Osteocyte (in vitro differentiated cells): ENCODE measurements at regions not wholly inside any gene's neighbourhood (a gene's known extent, or its start where the extent isn't known, plus 50 kb on each side); places are given as distances from the start of the nearest gene placed in this dataset.

Experiments used
- DNase-seq: peaks from one replicate; pipeline ENCODE4 v3.0.0; 2021; ENCODE audit warnings: mixed read lengths; ENCODE audit not compliant: unreplicated experiment; ENCODE audit errors: extremely low spot score
- H3K27ac Mint-ChIP-seq: one replicate; pipeline ENCODE4 v1.8.0; 2021; ENCODE audit warnings: mild to moderate bottlenecking, mixed read lengths; ENCODE audit not compliant: unreplicated experiment
- H3K27me3 Mint-ChIP-seq: one replicate; pipeline ENCODE4 v1.8.0; 2021; ENCODE audit warnings: mixed read lengths; ENCODE audit not compliant: unreplicated experiment
- H3K36me3 Mint-ChIP-seq: one replicate; pipeline ENCODE4 v1.8.0; 2021; ENCODE audit warnings: mixed read lengths; ENCODE audit not compliant: unreplicated experiment
- H3K4me1 Mint-ChIP-seq: one replicate; pipeline ENCODE4 v1.8.0; 2021; ENCODE audit warnings: mixed read lengths; ENCODE audit not compliant: unreplicated experiment
- H3K4me3 Mint-ChIP-seq: one replicate; pipeline ENCODE4 v1.8.0; 2021; ENCODE audit warnings: mild to moderate bottlenecking, moderate library complexity, mixed read lengths; ENCODE audit not compliant: unreplicated experiment
- H3K9me3 Mint-ChIP-seq: one replicate; pipeline ENCODE4 v1.8.0; 2021; ENCODE audit warnings: mixed read lengths; ENCODE audit not compliant: unreplicated experiment
- TF ChIP-seq, protein P1 (sequence below): fragments of 200-600 bp; sonication (generic); IDR thresholded peaks from 2 replicates; pipeline ENCODE4 v1.5.0; 2021; ENCODE audit warnings: antibody characterized with exemption, mild to moderate bottlenecking, moderate library complexity

DNA sequence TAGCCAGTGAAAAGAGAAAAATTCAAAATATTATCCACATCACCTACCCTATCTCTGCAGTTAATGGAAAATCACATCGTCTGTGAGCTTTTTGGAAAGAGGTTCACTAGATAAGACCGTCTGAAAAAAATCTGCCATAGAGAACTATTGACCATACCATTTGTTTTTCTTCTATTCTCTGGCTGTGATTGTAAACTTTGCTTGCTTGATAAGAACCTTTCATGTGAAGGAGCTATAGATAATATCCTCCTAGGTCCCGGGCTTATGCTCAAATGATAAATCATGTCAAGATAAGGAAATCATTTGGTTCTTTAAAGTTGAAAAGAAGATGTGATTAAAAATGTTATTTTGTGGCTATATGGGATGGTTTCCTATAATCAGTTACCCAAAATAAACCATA is 369.9 kb downstream of the SIPA1L2 start:
- Mint-ChIP-seq H3K4me1 (peaks cover 5% of the 10 kb centered on the region), H3K27ac (no peak overlapping the region), H3K36me3 (no peaks in the 10 kb centered on the region), H3K9me3 (no peaks in the 10 kb centered on the region), H3K4me3 (no peak overlapping the region), H3K27me3 (peaks cover 4% of the 10 kb centered on the region)
- DNase-seq: no peak
- TF ChIP-seq, protein P1, sequence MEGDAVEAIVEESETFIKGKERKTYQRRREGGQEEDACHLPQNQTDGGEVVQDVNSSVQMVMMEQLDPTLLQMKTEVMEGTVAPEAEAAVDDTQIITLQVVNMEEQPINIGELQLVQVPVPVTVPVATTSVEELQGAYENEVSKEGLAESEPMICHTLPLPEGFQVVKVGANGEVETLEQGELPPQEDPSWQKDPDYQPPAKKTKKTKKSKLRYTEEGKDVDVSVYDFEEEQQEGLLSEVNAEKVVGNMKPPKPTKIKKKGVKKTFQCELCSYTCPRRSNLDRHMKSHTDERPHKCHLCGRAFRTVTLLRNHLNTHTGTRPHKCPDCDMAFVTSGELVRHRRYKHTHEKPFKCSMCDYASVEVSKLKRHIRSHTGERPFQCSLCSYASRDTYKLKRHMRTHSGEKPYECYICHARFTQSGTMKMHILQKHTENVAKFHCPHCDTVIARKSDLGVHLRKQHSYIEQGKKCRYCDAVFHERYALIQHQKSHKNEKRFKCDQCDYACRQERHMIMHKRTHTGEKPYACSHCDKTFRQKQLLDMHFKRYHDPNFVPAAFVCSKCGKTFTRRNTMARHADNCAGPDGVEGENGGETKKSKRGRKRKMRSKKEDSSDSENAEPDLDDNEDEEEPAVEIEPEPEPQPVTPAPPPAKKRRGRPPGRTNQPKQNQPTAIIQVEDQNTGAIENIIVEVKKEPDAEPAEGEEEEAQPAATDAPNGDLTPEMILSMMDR: no peak

DNA sequence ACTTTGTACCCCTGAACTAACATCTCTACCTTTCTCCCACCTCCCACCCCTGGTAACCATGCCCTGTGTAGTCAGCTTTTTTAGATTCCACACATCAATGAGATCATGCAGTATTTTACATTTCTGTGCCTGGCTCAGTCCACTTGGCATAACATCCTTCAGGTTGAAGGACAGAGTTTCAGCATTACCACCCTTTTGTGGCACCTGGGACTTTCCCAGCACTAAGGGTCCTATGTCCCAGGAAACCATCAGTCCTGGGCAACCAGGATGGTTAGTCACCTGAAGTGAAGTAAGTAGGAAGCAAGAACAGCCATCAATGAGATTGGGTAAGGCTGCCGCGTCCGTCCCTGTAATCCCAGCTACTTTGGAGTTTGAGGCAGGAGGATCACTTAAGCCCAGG is 370.6 kb downstream of the SIPA1L2 start:
- peaks cover 2% of the 10 kb centered on the region for H3K4me1 Mint-ChIP-seq
- TF ChIP-seq, protein P1: no peak
- H3K9me3 Mint-ChIP-seq: no peaks in the 10 kb centered on the region
- no peaks in the 10 kb centered on the region for H3K36me3 Mint-ChIP-seq
- peaks cover 4% of the 10 kb centered on the region for H3K27me3 Mint-ChIP-seq
- no peak overlapping the region for H3K4me3 Mint-ChIP-seq
- no peak overlapping the region for H3K27ac Mint-ChIP-seq
- DNase-seq: no peak

DNA sequence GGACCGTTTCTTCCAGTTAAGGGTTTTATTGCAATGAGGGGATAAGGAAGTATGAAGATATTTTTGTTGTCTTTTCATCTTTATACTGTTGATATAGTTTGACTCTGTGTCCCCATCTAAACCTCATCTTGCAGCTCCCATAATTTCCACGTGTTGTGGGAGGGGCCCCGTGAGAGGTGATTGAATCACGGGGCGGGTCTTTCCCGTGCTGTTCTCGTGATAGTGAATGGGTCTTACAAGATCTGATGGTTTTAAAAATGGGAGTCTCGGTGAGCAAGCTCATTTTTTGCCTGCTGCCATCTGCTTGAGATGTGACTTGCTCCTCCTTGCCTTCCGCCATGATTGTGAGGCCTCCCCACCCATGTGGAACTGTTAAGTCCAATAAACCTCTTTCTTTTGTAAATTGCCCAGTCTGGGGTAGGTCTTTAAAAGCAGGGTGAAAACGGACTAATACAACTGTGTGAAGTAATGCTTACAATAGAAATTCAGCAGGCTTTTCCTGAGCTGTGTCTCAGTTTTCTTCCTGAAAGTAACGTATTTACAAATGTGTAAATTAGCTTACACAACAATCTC is 377.3 kb downstream of the SIPA1L2 start:
- H3K9me3 Mint-ChIP-seq: no peaks in the 10 kb centered on the region
- TF ChIP-seq, protein P1: no peak
- peaks cover 9% of the 10 kb centered on the region for H3K27me3 Mint-ChIP-seq
- no peak for DNase-seq
- H3K36me3 Mint-ChIP-seq: no peaks in the 10 kb centered on the region
- no peak overlapping the region for H3K4me3 Mint-ChIP-seq
- no peak overlapping the region for H3K27ac Mint-ChIP-seq
- peaks cover 5% of the 10 kb centered on the region for H3K4me1 Mint-ChIP-seq

DNA sequence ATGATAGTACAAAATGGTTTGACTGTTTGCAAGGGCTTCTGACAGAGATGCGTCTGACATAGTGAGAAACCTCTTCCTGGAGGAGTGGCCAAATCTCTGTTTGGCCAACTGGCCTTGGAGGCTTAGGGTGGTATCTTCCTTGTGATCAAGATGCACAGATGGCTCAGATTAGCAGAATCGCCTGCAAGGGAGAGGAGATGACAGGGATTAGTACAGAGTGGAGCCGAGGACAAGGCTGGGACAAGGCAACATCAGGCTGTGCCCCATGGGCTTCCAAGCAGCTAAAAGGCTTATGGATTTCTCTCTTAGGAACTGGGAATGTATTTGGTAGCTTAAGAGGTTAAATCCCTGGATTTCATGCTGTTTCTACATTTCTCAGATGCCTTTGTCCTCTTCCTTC is 379.1 kb downstream of the SIPA1L2 start:
- Mint-ChIP-seq H3K4me1 (peaks cover 5% of the 10 kb centered on the region), H3K9me3 (no peaks in the 10 kb centered on the region), H3K36me3 (no peaks in the 10 kb centered on the region), H3K27ac (no peak overlapping the region), H3K27me3 (peaks cover 11% of the 10 kb centered on the region), H3K4me3 (no peak overlapping the region)
- TF ChIP-seq, protein P1: no peak
- no peak for DNase-seq

DNA sequence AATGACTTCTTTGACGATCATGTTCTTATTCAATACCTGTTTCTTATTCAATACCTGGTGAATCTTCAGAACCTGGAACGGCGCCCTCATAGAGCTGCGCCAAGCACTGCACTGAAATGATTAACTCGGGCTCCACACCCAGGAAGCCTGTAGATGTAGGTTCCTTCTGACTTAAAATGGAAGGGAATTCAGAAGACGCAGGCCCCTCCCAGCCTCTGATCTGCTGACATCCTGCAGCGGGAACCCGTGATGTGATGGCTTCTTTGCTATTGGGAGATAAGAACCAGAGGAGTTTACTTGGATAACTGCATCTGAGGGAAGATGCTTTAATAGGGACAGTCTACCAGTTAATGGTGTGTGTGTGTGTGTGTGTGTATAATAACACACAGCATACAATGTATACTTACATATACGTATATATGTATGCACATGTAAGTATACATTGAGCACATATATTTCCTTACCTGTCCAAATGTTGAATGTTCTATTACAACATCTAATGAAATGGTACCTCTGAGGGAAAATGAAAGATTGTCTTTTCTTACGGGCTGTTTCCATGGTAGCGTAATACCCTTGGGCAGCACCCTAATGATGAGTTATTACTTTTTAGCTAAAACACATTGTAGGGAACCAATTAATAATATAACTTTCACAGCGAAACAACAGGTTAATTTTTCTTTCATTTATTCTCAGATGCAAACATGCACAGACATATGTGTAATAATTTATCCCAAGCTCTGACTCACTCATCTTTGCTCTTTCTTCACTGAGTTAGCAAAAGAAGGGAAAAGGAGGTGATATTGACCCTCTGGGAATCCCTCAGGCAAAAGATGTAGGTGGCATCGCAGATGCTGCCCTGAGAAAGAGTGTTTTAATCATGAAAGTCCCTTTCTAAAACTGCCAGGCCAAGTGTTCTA is 379.8 kb downstream of the SIPA1L2 start:
- no peaks in the 10 kb centered on the region for H3K36me3 Mint-ChIP-seq
- TF ChIP-seq, protein P1: no peak
- peaks cover 5% of the 10 kb centered on the region for H3K4me1 Mint-ChIP-seq
- no peak overlapping the region for H3K4me3 Mint-ChIP-seq
- no peak for DNase-seq
- H3K27ac Mint-ChIP-seq: no peak overlapping the region
- no peaks in the 10 kb centered on the region for H3K9me3 Mint-ChIP-seq
- H3K27me3 Mint-ChIP-seq: peaks cover 11% of the 10 kb centered on the region
